Ascending aorta (tissue), 2 donors: ENCODE measurements at regions not wholly inside any gene's neighbourhood (a gene's known extent, or its start where the extent isn't known, plus 50 kb on each side); places are given as distances from the start of the nearest gene placed in this dataset.

ENCODE experiments used
- DNase-seq, 2 donors: peaks; one replicate each; pipeline ENCODE4 v3.0.0-alpha.2; 2019; ENCODE audit warnings: low spot score in 2 of 2
- H3K27ac ChIP-seq, 2 donors: fragments of 200-600 bp; sonication (generic); one replicate each; pipeline ENCODE4 v1.5.1; 2016 to 2017; ENCODE audit warnings: mild to moderate bottlenecking in 1 of 2
- H3K27me3 ChIP-seq: fragments of 200-600 bp; sonication (generic); one replicate; pipeline ENCODE4 v1.5.1; 2017
- H3K36me3 ChIP-seq, 2 donors: fragments of 200-600 bp; sonication (generic); one replicate each; pipeline ENCODE4 v1.5.1; 2016
- H3K4me1 ChIP-seq, 2 donors: fragments of 200-600 bp; sonication (generic); one replicate each; pipeline ENCODE4 v1.5.1; 2016 to 2017; ENCODE audit warnings: mild to moderate bottlenecking in 1 of 2
- H3K4me3 ChIP-seq, 2 donors: fragments of 200-600 bp; sonication (generic); one replicate each; pipeline ENCODE4 v1.5.1; 2016 to 2017; ENCODE audit warnings: mild to moderate bottlenecking in 1 of 2
- H3K9me3 ChIP-seq, 2 donors: fragments of 200-600 bp; sonication (generic); one replicate each; pipeline ENCODE4 v1.5.1; 2016
- CTCF ChIP-seq, 3 experiments: fragments of 200-600 bp in 2 of 3; fragments of 450-650 bp in 1 of 3; sonication (generic) in 2 of 3; IDR thresholded peaks; one replicate each; pipeline ENCODE4 v1.5.1; 2016 to 2019; ENCODE audit warnings: antibody characterized with exemption in 3 of 3, mild to moderate bottlenecking in 1 of 3, moderate library complexity in 1 of 3
- intact Hi-C: fragments of 100-400 bp; cut with DNase I; formaldehyde crosslinking; loops from one replicate; pipeline ENCODE4 v1.15.1; 2023

GRCh38 chr17:77310336-77310735, 169.6 kb downstream of the SEC14L1 start:
- no peak for DNase-seq
- TF ChIP-seq CTCF (IDR thresholded peaks at IDR 0.05), result no peak
- Histone ChIP-seq H3K4me3 (no peak overlapping the region), H3K4me1 (peaks cover 2 to 20% of the 10 kb centered on the region in 2 donors), H3K9me3 (no peaks in the 10 kb centered on the region), H3K36me3 (no peaks in the 10 kb centered on the region), H3K27ac (no peak overlapping the region), H3K27me3 (no peaks in the 10 kb centered on the region)
- intact Hi-C loops, result no loop called here

- Histone ChIP-seq H3K4me3 (no peak overlapping the region), H3K27me3 (no peaks in the 10 kb centered on the region), H3K36me3 (no peaks in the 10 kb centered on the region), H3K9me3 (no peaks in the 10 kb centered on the region), H3K27ac (no peak overlapping the region), H3K4me1 (peaks cover 9 to 31% of the 10 kb centered on the region in 2 donors)
- intact Hi-C loops, result no loop called here
- no peak for TF ChIP-seq CTCF (IDR thresholded peaks at IDR 0.05)
- no peak for DNase-seq
Measured at GRCh38 chr17:77311371-77311981, 170.7 kb downstream of the SEC14L1 start.

- H3K36me3 ChIP-seq, result no peaks in the 10 kb centered on the region
- H3K4me1 ChIP-seq, result peaks cover 9 to 34% of the 10 kb centered on the region in 2 donors
- H3K9me3 ChIP-seq, result no peaks in the 10 kb centered on the region
- no peak for TF ChIP-seq CTCF (IDR thresholded peaks at IDR 0.05)
- intact Hi-C loops, result no loop called here
- no peak overlapping the region for H3K27ac ChIP-seq
- no peak overlapping the region for H3K4me3 ChIP-seq
- H3K27me3 ChIP-seq, result no peaks in the 10 kb centered on the region
- DNase-seq, result no peak
Measured at GRCh38 chr17:77312061-77312701, 171.4 kb downstream of the SEC14L1 start.

- H3K36me3 ChIP-seq, result no peaks in the 10 kb centered on the region
- no peaks in the 10 kb centered on the region for H3K9me3 ChIP-seq
- peaks cover 9 to 34% of the 10 kb centered on the region in 2 donors for H3K4me1 ChIP-seq
- intact Hi-C loops, result no loop called here
- peak in 1 of 2 donors; percentile 90 for DNase-seq
- no peak for TF ChIP-seq CTCF (IDR thresholded peaks at IDR 0.05)
- peak overlapping the region; percentile 10 to 33 for H3K27ac ChIP-seq
- H3K27me3 ChIP-seq, result no peaks in the 10 kb centered on the region
- no peak overlapping the region for H3K4me3 ChIP-seq
Measured at GRCh38 chr17:77312786-77313599, 172.2 kb downstream of the SEC14L1 start.

- Histone ChIP-seq H3K27me3 (no peaks in the 10 kb centered on the region), H3K27ac (peak overlapping the region; percentile 10 to 33), H3K4me1 (peaks cover 9 to 36% of the 10 kb centered on the region in 2 donors), H3K9me3 (no peaks in the 10 kb centered on the region), H3K4me3 (no peak overlapping the region), H3K36me3 (no peaks in the 10 kb centered on the region)
- DNase-seq, result peak in 1 of 2 donors; percentile 41
- TF ChIP-seq CTCF (IDR thresholded peaks at IDR 0.05), result no peak
- intact Hi-C loops, result no loop called here
Measured at GRCh38 chr17:77313831-77314230, 173.1 kb downstream of the SEC14L1 start.
